ENCODE measurements at regions not wholly inside any gene's neighbourhood (a gene's known extent, or its start where the extent isn't known, plus 50 kb on each side); places are given as distances from the start of the nearest gene placed in this dataset.

- TF ChIP-seq CTCF (IDR thresholded peaks at IDR 0.05; ENCODE audit: insufficient read depth, low read length, poor library complexity, severe bottlenecking), result no peak
- no peak for TF ChIP-seq EZH2phosphoT487 (conservative IDR thresholded peaks at IDR 0.05; ENCODE audit: low read length)
These were observed 342.7 kb upstream of the CYLC2 start for GRCh38 chr9:102652471-102652870.
